HG03139 (cell line): ENCODE measurements at regions not wholly inside any gene's neighbourhood (a gene's known extent, or its start where the extent isn't known, plus 50 kb on each side); places are given as distances from the start of the nearest gene placed in this dataset.
"Not testable (repeated sequence)": the region's sequence is repeated elsewhere in the genome, so short reads cannot be mapped to it uniquely, and the experiment has no call there.

Experiments used
- ATAC-seq: cut with Tn5 transposase; IDR thresholded peaks from one replicate; pipeline ENCODE4 v1.9.1; 2021; ENCODE audit not compliant: unreplicated experiment

GRCh38 chr6:78380541-78380940 is 486.8 kb upstream of the IRAK1BP1 start:
- no peak for ATAC-seq

GRCh38 chr6:78383968-78384367 is 483.4 kb upstream of the IRAK1BP1 start:
- no peak for ATAC-seq

- ATAC-seq = not testable (repeated sequence)
These were observed 480.5 kb upstream of the IRAK1BP1 start for GRCh38 chr6:78386854-78387253.

- ATAC-seq = no peak
These were observed 477.3 kb upstream of the IRAK1BP1 start for GRCh38 chr6:78390066-78390465.

GRCh38 chr6:78397499-78397898 is 469.9 kb upstream of the IRAK1BP1 start:
- ATAC-seq = no peak

GRCh38 chr6:78398292-78398691 is 469.1 kb upstream of the IRAK1BP1 start:
- ATAC-seq = no peak

- ATAC-seq = no peak
These were observed 467.3 kb upstream of the IRAK1BP1 start for GRCh38 chr6:78400076-78400475.

GRCh38 chr6:78427386-78427785 is 440.0 kb upstream of the IRAK1BP1 start:
- ATAC-seq = no peak

GRCh38 chr6:78430521-78430920 is 436.8 kb upstream of the IRAK1BP1 start:
- no peak for ATAC-seq

- no peak for ATAC-seq
These were observed 431.7 kb upstream of the IRAK1BP1 start for GRCh38 chr6:78435671-78436070.

GRCh38 chr6:78436335-78436734 is 431.0 kb upstream of the IRAK1BP1 start:
- ATAC-seq = no peak

GRCh38 chr6:78438135-78438534 is 429.2 kb upstream of the IRAK1BP1 start:
- no peak for ATAC-seq

GRCh38 chr6:78460711-78461110 is 406.6 kb upstream of the IRAK1BP1 start:
- no peak for ATAC-seq

GRCh38 chr6:78462728-78463127 is 404.6 kb upstream of the IRAK1BP1 start:
- ATAC-seq = no peak

GRCh38 chr6:78465059-78465634 is 402.2 kb upstream of the IRAK1BP1 start:
- ATAC-seq = no peak

- ATAC-seq = no peak
These were observed 390.8 kb upstream of the IRAK1BP1 start for GRCh38 chr6:78476561-78476960.

- ATAC-seq = no peak
These were observed 384.4 kb upstream of the IRAK1BP1 start for GRCh38 chr6:78482801-78483552.

GRCh38 chr6:78483553-78484197 is 383.7 kb upstream of the IRAK1BP1 start:
- no peak for ATAC-seq

GRCh38 chr6:78484198-78485064 is 382.9 kb upstream of the IRAK1BP1 start:
- ATAC-seq = no peak

GRCh38 chr6:78487401-78487800 is 379.9 kb upstream of the IRAK1BP1 start:
- ATAC-seq = no peak

- ATAC-seq = no peak
These were observed 377.5 kb upstream of the IRAK1BP1 start for GRCh38 chr6:78489874-78490273.
